ENCODE measurements at regions not wholly inside any gene's neighbourhood (a gene's known extent, or its start where the extent isn't known, plus 50 kb on each side); places are given as distances from the start of the nearest gene placed in this dataset.

DNA sequence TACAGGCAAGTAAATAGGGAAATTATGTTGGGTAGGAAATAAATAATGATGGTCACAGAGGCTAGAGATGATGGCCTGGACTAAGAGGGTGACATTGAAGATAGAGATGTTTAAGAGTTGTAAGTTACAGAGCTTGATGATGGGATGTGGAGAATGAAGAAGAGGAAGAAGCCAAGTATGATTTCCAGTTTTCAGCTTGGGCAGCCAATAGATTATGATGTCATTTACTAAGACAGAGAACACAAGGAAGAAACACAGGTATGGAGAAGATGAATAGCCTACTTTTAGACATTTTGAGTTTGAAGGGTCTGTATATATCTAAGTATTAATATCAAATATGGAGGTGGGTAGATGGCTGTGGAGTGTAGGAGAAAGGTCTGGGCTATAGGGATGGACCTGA is 56.0 kb upstream of the PRELP start (continued):
- TF ChIP-seq PRDM10 (IDR thresholded peaks at IDR 0.05; ENCODE audit: partially characterized antibody) (no peak), ZFP36 (IDR thresholded peaks at IDR 0.05; ENCODE audit: low read depth, low read length, partially characterized antibody) (no peak), MED1 (CRISPR knock-in tag; IDR thresholded peaks at IDR 0.05; ENCODE audit: borderline replicate concordance) (no peak), CXXC5 (CRISPR knock-in tag; IDR thresholded peaks at IDR 0.05) (no peak), NCOA2 (IDR thresholded peaks at IDR 0.05; ENCODE audit: partially characterized antibody in 2 of 2) (no peak), GATAD2B (IDR thresholded peaks at IDR 0.05; ENCODE audit: borderline replicate concordance) (no peak), CHCHD3 (CRISPR knock-in tag; IDR thresholded peaks at IDR 0.05) (no peak), ZNF175 (CRISPR knock-in tag; IDR thresholded peaks at IDR 0.05; ENCODE audit: low read depth) (no peak)

- Histone ChIP-seq H3K9me1 (ENCODE audit: control insufficient read depth, insufficient read depth, low read length) (no peaks in the 10 kb centered on the region), H3K27me3 (ENCODE audit: control insufficient read depth in 2 of 2, insufficient read depth in 2 of 2, low read length in 2 of 2) (peaks cover 4 to 10% of the 10 kb centered on the region in 2 experiments; a peak in 2 of 5 replicates), H3K79me2 (ENCODE audit: control insufficient read depth, insufficient read depth, low read length) (no peaks in the 10 kb centered on the region), H3K4me3 (no peak overlapping the region), H3K4me2 (ENCODE audit: insufficient read depth, low read length) (no peak overlapping the region), H3K27ac (ENCODE audit: extremely low read depth, low read depth, low read length) (no peak overlapping the region), H3K9me3 (replicated peaks; ENCODE audit: control insufficient read depth, insufficient read depth, low read depth, low read length) (no peaks in the 10 kb centered on the region), H2AFZ (ENCODE audit: low read depth, low read length) (no peak overlapping the region), H3K36me3 (ENCODE audit: control insufficient read depth, insufficient read depth, low read length) (no peaks in the 10 kb centered on the region), H4K20me1 (replicated peaks; ENCODE audit: control insufficient read depth, insufficient read depth, low read length) (no peaks in the 10 kb centered on the region), H3K9ac (ENCODE audit: insufficient read depth in 1 of 2, low read depth in 2 of 2, low read length in 2 of 2) (no peak overlapping the region), H3K4me1 (replicated peaks in 1 of 2; ENCODE audit: control insufficient read depth in 2 of 2, insufficient read depth in 2 of 2, low read length in 2 of 2) (no peaks in the 10 kb centered on the region)
- CTCF ChIA-PET (ENCODE audit: low intra/inter-chr PET ratio) = no interaction called here
- intact Hi-C loops (cut with micrococcal nuclease) (no loop called here), in situ Hi-C loops (cut with MboI) (no loop called here)
- BruUV-seq (replicated peaks) = no TSS peak
- POLR2A ChIA-PET = interaction anchor here (1.0 kb wide), 1 partner anchor 27 kb away, joined by 3 read pairs; no protein-coding TSS in a partner anchor
- ATAC-seq = no peak
- DNase-seq (ENCODE audit: extremely low read depth in 1 of 4, low spot score in 3 of 4) = no peak
- 5% methylated on average over 1 of the region's 1 CpG for WGBS (ENCODE audit: insufficient coverage, low coverage, missing lambda C conversion rate)
- FAIRE-seq = no peak
- no peak for TF ChIP-seq SPI1 (IDR thresholded peaks at IDR 0.05; ENCODE audit: borderline replicate concordance, low read depth, low read length)
- TF ChIP-seq ZNF134 (CRISPR knock-in tag; conservative IDR thresholded peaks at IDR 0.05) = no peak
- TF ChIP-seq NFIX (CRISPR knock-in tag; IDR thresholded peaks at IDR 0.05; ENCODE audit: low read depth) = no peak
- no peak for TF ChIP-seq SIX5 (IDR thresholded peaks at IDR 0.05; ENCODE audit: borderline replicate concordance in 1 of 2, insufficient read depth in 1 of 2, low read depth in 1 of 2, low read length in 2 of 2)
- TF ChIP-seq TARDBP (IDR thresholded peaks at IDR 0.05) = no peak
- TF ChIP-seq CREB3 (tag; conservative IDR thresholded peaks at IDR 0.05; ENCODE audit: low read depth) = no peak
- no peak for TF ChIP-seq GTF2E2 (tag; IDR thresholded peaks at IDR 0.05)
- no peak for TF ChIP-seq STAT5A (IDR thresholded peaks at IDR 0.05; ENCODE audit: borderline replicate concordance, low read length)
- no peak for TF ChIP-seq KDM1A (IDR thresholded peaks at IDR 0.05)
Observed at GRCh38 chr1:203420263-203420662, 55.3 kb upstream of the PRELP start.
